K562 (cell line): ENCODE measurements at regions not wholly inside any gene's neighbourhood (a gene's known extent, or its start where the extent isn't known, plus 50 kb on each side); places are given as distances from the start of the nearest gene placed in this dataset.

Experiments
- ATAC-seq: fragments of 200-7000 bp; cut with Tn5 transposase; 3 replicates; pipeline ENCODE4 v1.9.1; 2020; ENCODE audit warnings: moderate library complexity
- BruUV-seq: library from RNA; stranded (reverse); fragments of 400-500 nt; replicated peaks from 2 replicates; lab custom pipeline; 2021; lab: Mats Ljungman, UMichigan
- CTCF ChIA-PET: fragments of 300-600 bp; formaldehyde crosslinking; extraction: SDS; loops from one replicate; lab custom pipeline; 2021; ENCODE audit warnings: low intra/inter-chr PET ratio; lab: Yijun Ruan, JAX
- POLR2A ChIA-PET: fragments of 300-600, 350-650 bp; sonication (Branson Sonifier 250); formaldehyde crosslinking; extraction: SDS; loops from one replicate; lab custom pipeline; 2021; ENCODE audit warnings: antibody characterized with exemption, inconsistent platforms; lab: Yijun Ruan, JAX
- DNase-seq, 4 experiments: peaks; one replicate each; pipeline versions ENCODE4 v3.0.0 to v3.0.0-alpha.2; 2011 to 2018; ENCODE audit warnings: low spot score in 3 of 4, mixed read lengths in 3 of 4; ENCODE audit errors: extremely low read depth in 1 of 4
- FAIRE-seq: peaks from 2 replicates; lab custom pipeline; 2011; peaks lifted over from hg19 to GRCh38; lab: Jason Lieb, UNC
- H2AFZ ChIP-seq: 2 replicates; pipeline ENCODE4 v1.6.0; 2011; ENCODE audit warnings: low read depth, low read length, control low read depth, inconsistent platforms
- H3K27ac ChIP-seq: fragments of 200-600 bp; 3 replicates; pipeline ENCODE4 v1.8.0; 2011; ENCODE audit warnings: low read depth, mild to moderate bottlenecking, control low read depth, inconsistent platforms, low read length, moderate library complexity, mixed read lengths; ENCODE audit errors: extremely low read depth
- H3K27me3 ChIP-seq, 2 experiments: fragments of 300-600 bp in 1 of 2; 2 replicates in 1 of 2; 3 replicates in 1 of 2; pipeline versions ENCODE4 v1.6.0 to v1.8.0; 2011; ENCODE audit warnings: inconsistent platforms in 2 of 2, low read length in 2 of 2, mild to moderate bottlenecking in 1 of 2, mixed read lengths in 1 of 2, moderate library complexity in 1 of 2; ENCODE audit not compliant: control insufficient read depth in 2 of 2, insufficient read depth in 2 of 2
- H3K36me3 ChIP-seq: fragments of 300-600 bp; 3 replicates; pipeline ENCODE4 v1.8.0; 2011; ENCODE audit warnings: mild to moderate bottlenecking, low read length, inconsistent platforms; ENCODE audit not compliant: control insufficient read depth, insufficient read depth
- H3K4me1 ChIP-seq, 2 experiments: fragments of 200-600 bp in 1 of 2; replicated peaks in 1 of 2; 2 replicates in 1 of 2; 3 replicates in 1 of 2; pipeline versions ENCODE4 v1.5.1 to v1.8.0; 2011; ENCODE audit warnings: inconsistent platforms in 2 of 2, low read length in 2 of 2, mild to moderate bottlenecking in 1 of 2, mixed read lengths in 1 of 2, moderate library complexity in 1 of 2; ENCODE audit not compliant: control insufficient read depth in 2 of 2, insufficient read depth in 2 of 2
- H3K4me2 ChIP-seq: 2 replicates; pipeline ENCODE4 v1.6.1; 2011; ENCODE audit warnings: low read length, control low read depth, inconsistent platforms, mixed read lengths; ENCODE audit not compliant: insufficient read depth
- H3K4me3 ChIP-seq: fragments of 200-600 bp; sonication (generic), shearing (Covaris generic); 2 replicates; pipeline ENCODE4 v1.5.1; 2016; ENCODE audit warnings: control low read depth, inconsistent platforms
- H3K79me2 ChIP-seq: fragments of 200-600 bp; 3 replicates; pipeline ENCODE4 v1.8.0; 2011; ENCODE audit warnings: low read length, inconsistent platforms; ENCODE audit not compliant: control insufficient read depth, insufficient read depth
- H3K9ac ChIP-seq, 2 experiments: 2 replicates each; pipeline versions ENCODE4 v1.6.0 to v1.6.1; 2011; ENCODE audit warnings: low read depth in 2 of 2, low read length in 2 of 2, control low read depth in 1 of 2, inconsistent platforms in 1 of 2, mild to moderate bottlenecking in 1 of 2, mixed read lengths in 1 of 2; ENCODE audit not compliant: insufficient read depth in 1 of 2
- H3K9me1 ChIP-seq: one replicate; pipeline ENCODE4 v1.6.0; 2011; ENCODE audit warnings: inconsistent platforms, mild to moderate bottlenecking, low read length, moderate library complexity; ENCODE audit not compliant: control insufficient read depth, insufficient read depth
- H3K9me3 ChIP-seq: replicated peaks from 2 replicates; pipeline ENCODE4 v1.5.1; 2011; ENCODE audit warnings: low read depth, low read length, inconsistent platforms; ENCODE audit not compliant: control insufficient read depth, insufficient read depth
- H4K20me1 ChIP-seq: replicated peaks from 2 replicates; pipeline ENCODE4 v1.6.1; 2011; ENCODE audit warnings: low read length, inconsistent platforms, mixed read lengths; ENCODE audit not compliant: control insufficient read depth, insufficient read depth
- CREB1 ChIP-seq, 2 experiments: sonication (generic) in 1 of 2; formaldehyde crosslinking in 1 of 2; IDR thresholded peaks; 2 replicates each; pipeline versions ENCODE4 v1.6.1 to v1.8.0; 2012 to 2022; ENCODE audit warnings: inconsistent platforms in 1 of 2, mild to moderate bottlenecking in 1 of 2, missing genetic modification reagents in 1 of 2, moderate library complexity in 1 of 2
- MXI1 ChIP-seq: IDR thresholded peaks from 2 replicates; pipeline ENCODE4 v1.6.1; 2011; ENCODE audit warnings: low read depth, mild to moderate bottlenecking, improper control_type of control experiment, low read length
- ZFP30 ChIP-seq: fragments of 250-450 bp; sonication (Bioruptor Pico); IDR thresholded peaks from 2 replicates; pipeline ENCODE4 v1.8.0; 2022; ENCODE audit warnings: moderate library complexity, mild to moderate bottlenecking, inconsistent platforms, borderline replicate concordance
- ZNF316 ChIP-seq: fragments of 450-650 bp; IDR thresholded peaks from 2 replicates; pipeline ENCODE4 v1.6.1; 2016
- ZNF324 ChIP-seq: fragments of 250-450 bp; sonication (Bioruptor Pico); IDR thresholded peaks from 2 replicates; pipeline ENCODE4 v1.4.0; 2020; ENCODE audit warnings: mild to moderate bottlenecking
- WGBS: fragments of 100-300 bp; shearing (Covaris generic); methylation state at CpG from one replicate; pipeline ENCODE4 v1.1.6; 2016; ENCODE audit warnings: low coverage, mixed read lengths; ENCODE audit not compliant: insufficient coverage; ENCODE audit errors: missing lambda C conversion rate; 5-methylcytosine and 5-hydroxymethylcytosine counted together
- in situ Hi-C: fragments of 300-500 bp; cut with MboI; formaldehyde crosslinking; loops from 4 replicates; pipeline ENCODE4 v1.15.0; 2018; ENCODE audit warnings: inconsistent platforms, mixed read lengths
- intact Hi-C: fragments of 100-400 bp; cut with micrococcal nuclease; formaldehyde crosslinking; loops from 2 replicates; pipeline ENCODE4 v1.14.2; 2022
- TF ChIP-seq, protein P1 (sequence below): fragments of 450-650 bp; IDR thresholded peaks from 2 replicates; pipeline ENCODE4 v1.7.1; 2018; ENCODE audit warnings: mild to moderate bottlenecking, low read depth; ENCODE audit not compliant: partially characterized antibody
- TF ChIP-seq, protein P2 (sequence below): fragments of 450-650 bp; formaldehyde crosslinking; IDR thresholded peaks from 2 replicates; pipeline ENCODE4 v1.4.0; 2022; ENCODE audit warnings: mild to moderate bottlenecking, moderate library complexity
- TF ChIP-seq, protein P3 (sequence below), 2 experiments: fragments of 450-650 bp; IDR thresholded peaks; 2 replicates each; pipeline ENCODE4 v1.6.1; 2016

DNA sequence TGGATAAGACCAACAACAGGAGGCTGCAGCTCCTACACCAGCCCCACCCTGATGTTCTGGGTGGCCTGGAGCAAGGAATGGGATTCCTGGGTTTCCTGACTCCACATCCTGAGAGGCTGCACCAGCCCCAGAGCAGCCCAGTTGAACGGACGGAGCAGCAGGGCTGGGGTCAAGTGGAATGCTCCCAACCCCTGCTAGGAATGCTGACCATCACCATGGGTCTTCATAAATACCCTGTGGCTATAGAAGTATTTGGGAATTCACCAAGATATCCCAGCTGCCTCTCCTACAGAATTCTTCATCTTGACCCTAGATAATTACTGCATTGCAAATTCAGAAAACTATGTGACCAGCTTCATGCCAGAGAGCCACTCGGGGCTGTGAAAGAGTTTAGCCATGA, 180.3 kb downstream of the THBS2 start:
- TF ChIP-seq, protein P1, sequence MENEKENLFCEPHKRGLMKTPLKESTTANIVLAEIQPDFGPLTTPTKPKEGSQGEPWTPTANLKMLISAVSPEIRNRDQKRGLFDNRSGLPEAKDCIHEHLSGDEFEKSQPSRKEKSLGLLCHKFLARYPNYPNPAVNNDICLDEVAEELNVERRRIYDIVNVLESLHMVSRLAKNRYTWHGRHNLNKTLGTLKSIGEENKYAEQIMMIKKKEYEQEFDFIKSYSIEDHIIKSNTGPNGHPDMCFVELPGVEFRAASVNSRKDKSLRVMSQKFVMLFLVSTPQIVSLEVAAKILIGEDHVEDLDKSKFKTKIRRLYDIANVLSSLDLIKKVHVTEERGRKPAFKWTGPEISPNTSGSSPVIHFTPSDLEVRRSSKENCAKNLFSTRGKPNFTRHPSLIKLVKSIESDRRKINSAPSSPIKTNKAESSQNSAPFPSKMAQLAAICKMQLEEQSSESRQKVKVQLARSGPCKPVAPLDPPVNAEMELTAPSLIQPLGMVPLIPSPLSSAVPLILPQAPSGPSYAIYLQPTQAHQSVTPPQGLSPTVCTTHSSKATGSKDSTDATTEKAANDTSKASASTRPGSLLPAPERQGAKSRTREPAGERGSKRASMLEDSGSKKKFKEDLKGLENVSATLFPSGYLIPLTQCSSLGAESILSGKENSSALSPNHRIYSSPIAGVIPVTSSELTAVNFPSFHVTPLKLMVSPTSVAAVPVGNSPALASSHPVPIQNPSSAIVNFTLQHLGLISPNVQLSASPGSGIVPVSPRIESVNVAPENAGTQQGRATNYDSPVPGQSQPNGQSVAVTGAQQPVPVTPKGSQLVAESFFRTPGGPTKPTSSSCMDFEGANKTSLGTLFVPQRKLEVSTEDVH = no peak
- TF ChIP-seq MXI1 = no peak
- TF ChIP-seq ZNF324 (CRISPR knock-in tag) = no peak
- TF ChIP-seq, protein P2, sequence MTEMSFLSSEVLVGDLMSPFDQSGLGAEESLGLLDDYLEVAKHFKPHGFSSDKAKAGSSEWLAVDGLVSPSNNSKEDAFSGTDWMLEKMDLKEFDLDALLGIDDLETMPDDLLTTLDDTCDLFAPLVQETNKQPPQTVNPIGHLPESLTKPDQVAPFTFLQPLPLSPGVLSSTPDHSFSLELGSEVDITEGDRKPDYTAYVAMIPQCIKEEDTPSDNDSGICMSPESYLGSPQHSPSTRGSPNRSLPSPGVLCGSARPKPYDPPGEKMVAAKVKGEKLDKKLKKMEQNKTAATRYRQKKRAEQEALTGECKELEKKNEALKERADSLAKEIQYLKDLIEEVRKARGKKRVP (CRISPR knock-in tag) = no peak
- TF ChIP-seq CREB1 (IDR thresholded peaks at IDR 0.05) = no peak
- no peak for TF ChIP-seq CREB1 (CRISPR knock-in tag; IDR thresholded peaks at IDR 0.05)
- no peak for TF ChIP-seq ZNF316
- TF ChIP-seq, protein P3, sequence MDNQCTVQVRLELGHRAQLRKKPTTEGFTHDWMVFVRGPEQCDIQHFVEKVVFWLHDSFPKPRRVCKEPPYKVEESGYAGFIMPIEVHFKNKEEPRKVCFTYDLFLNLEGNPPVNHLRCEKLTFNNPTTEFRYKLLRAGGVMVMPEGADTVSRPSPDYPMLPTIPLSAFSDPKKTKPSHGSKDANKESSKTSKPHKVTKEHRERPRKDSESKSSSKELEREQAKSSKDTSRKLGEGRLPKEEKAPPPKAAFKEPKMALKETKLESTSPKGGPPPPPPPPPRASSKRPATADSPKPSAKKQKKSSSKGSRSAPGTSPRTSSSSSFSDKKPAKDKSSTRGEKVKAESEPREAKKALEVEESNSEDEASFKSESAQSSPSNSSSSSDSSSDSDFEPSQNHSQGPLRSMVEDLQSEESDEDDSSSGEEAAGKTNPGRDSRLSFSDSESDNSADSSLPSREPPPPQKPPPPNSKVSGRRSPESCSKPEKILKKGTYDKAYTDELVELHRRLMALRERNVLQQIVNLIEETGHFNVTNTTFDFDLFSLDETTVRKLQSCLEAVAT (IDR thresholded peaks at IDR 0.05) = no peak
- no peak for TF ChIP-seq ZFP30
- TF ChIP-seq, all 486 proteins: peak for 0
- intact Hi-C loops (no loop called here), in situ Hi-C loops (no loop called here)
- no peaks in the 10 kb centered on the region for H3K4me1 ChIP-seq
- H3K9me1 ChIP-seq = no peaks in the 10 kb centered on the region
- no peak overlapping the region for H3K9ac ChIP-seq
- no peaks in the 10 kb centered on the region for H3K79me2 ChIP-seq
- H3K27me3 ChIP-seq = peaks cover 21 to 49% of the 10 kb centered on the region in 2 experiments; a peak in 4 of 5 replicates
- no peak overlapping the region for H3K4me2 ChIP-seq
- H3K9me3 ChIP-seq = no peaks in the 10 kb centered on the region
- no peaks in the 10 kb centered on the region for H3K36me3 ChIP-seq
- 2% methylated on average over 3 of the region's 3 CpGs for WGBS
- no peak overlapping the region for H2AFZ ChIP-seq
- H3K4me3 ChIP-seq = no peak overlapping the region
- DNase-seq (no peak), FAIRE-seq (no peak), ATAC-seq (no peak)
- no TSS peak for BruUV-seq
- H4K20me1 ChIP-seq = no peaks in the 10 kb centered on the region
- H3K27ac ChIP-seq = no peak overlapping the region
- ChIA-PET POLR2A (interaction anchor here (0.6 kb wide), 1 partner anchor 113 kb away, joined by 3 read pairs; no protein-coding TSS in a partner anchor), CTCF (no interaction called here)
